ENCODE measurements at regions not wholly inside any gene's neighbourhood (a gene's known extent, or its start where the extent isn't known, plus 50 kb on each side); places are given as distances from the start of the nearest gene placed in this dataset.

- Histone ChIP-seq H3K9me3 (no peaks in the 10 kb centered on the region), H3K4me3 (no peak overlapping the region), H3K36me3 (no peaks in the 10 kb centered on the region), H3K27me3 (no peaks in the 10 kb centered on the region)
- no peak for DNase-seq
These were observed 99.8 kb upstream of the LRRN1 start for GRCh38 chr3:3699407-3699806.

DNA sequence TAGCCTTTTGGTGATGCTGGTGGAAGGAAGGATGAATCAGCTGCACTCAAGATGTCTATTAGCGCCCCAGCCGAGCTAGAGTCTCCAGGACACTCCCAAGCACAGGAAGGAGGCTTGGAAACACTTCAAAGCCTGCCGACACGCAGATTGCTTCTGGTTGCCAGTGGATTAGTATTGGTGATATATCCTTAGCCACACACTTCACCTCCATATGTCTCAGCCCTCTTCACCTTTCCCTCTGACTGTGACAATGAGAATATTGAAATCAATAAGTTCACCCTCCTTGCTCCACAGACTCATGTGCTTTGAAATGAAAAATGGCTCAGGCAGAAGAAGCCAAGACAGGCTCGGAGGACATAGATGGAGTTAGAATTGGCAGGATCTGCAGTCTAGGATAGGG, 102.9 kb upstream of the LRRN1 start:
- H3K36me3 ChIP-seq = no peaks in the 10 kb centered on the region
- no peak overlapping the region for H3K4me3 ChIP-seq
- H3K9me3 ChIP-seq = no peaks in the 10 kb centered on the region
- H3K27me3 ChIP-seq = no peaks in the 10 kb centered on the region
- no peak for DNase-seq

DNA sequence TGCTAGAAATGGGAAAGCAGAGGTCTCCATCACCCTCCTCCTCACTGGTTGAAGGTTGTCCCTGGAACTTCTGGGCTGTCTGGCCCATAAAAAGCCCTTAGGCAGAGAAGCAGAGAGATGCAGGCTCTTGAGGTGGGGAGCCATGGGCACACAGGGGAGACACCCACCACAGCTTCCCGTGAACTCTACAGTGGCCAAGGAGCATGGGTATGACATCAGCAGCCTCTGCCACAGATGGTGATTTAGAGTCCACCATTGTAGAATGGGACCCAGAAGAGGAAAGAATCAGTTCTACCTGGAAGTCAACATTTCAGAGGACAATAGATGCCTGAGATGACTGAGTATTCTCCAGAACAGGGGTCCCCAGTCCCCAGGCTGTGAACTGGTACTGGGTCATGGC, 105.6 kb upstream of the LRRN1 start:
- no peaks in the 10 kb centered on the region for H3K27me3 ChIP-seq
- H3K36me3 ChIP-seq = no peaks in the 10 kb centered on the region

DNA sequence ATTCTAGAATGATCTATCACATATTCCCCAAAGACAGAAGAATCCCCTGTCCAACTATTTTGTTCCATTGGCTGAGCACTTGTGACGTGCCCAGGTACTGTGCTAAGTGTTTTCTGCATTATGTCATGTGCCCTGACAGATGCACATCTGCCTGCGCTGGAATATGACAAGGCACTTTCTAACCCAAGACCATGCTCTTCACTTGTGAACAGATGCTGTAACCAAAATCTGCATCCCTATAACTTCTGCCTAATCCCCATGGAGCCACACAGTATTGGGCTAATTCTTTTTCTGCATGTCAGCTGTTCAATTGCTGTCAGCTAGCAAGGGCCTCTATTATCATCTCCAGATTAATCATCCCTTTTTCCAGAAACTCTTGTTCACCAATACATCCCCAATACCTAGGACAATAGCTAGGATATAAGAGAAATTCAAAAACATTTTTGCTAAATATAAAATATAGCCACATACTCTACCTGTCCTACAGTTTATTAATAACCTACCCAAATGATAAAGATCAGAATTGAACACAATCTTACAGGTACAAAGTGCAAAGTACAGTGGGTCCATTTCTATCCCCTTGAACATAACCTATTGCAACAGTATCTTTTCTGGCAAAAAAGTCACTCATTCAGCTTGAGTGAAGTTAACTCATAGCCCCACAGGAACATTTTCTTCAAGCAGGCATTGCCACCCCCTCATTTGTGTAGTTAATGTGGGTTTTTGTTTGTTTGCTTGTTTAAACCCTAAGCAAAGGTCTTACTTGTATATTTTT, 109.4 kb upstream of the LRRN1 start:
- no peak for DNase-seq
- Histone ChIP-seq H3K9me3 (no peaks in the 10 kb centered on the region), H3K36me3 (no peaks in the 10 kb centered on the region), H3K4me3 (no peak overlapping the region), H3K27me3 (no peaks in the 10 kb centered on the region)

More for the DNA sequence above, 105.6 kb upstream of the LRRN1 start:
- H3K4me3 ChIP-seq = no peak overlapping the region
- no peaks in the 10 kb centered on the region for H3K9me3 ChIP-seq
- no peak for DNase-seq

DNA sequence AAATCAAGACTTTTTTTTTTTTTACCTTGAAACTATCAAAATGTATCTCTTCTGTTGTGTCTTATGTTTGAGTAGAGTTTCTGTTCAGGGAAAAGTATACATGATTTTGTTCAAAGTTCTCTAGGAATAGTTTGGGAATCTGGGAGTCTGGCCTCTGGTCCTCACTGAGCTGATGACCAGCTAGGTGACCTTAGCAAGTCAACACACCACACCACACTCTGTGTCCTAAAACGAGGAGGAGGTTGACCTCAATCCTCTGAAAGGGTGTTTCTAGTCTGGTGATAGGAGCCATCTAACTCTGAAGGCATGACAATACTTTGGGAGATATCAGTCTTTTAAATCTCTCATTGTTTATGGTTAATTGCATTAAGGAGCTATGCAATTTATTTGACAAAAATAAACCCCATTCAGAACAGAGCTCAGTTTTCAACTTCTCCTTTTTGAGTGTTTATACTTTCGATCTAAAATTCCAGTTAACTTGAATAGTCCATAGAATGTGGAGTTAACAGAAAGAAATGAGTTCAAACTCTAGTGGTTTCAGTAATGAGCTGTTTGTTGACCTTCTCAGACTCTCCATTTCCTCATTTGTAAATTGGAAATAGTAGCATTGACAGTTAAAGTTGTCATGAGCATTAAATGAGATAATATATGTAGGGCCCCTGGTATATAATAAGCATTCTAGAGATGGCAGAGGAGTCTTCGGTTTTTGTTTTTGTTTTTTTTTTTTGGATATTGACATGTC, 112.2 kb upstream of the LRRN1 start:
- DNase-seq = no peak
- no peaks in the 10 kb centered on the region for H3K27me3 ChIP-seq
- H3K4me3 ChIP-seq = no peak overlapping the region
- H3K9me3 ChIP-seq = no peaks in the 10 kb centered on the region
- no peaks in the 10 kb centered on the region for H3K36me3 ChIP-seq

- DNase-seq = no peak
- H3K27me3 ChIP-seq = no peaks in the 10 kb centered on the region
- no peaks in the 10 kb centered on the region for H3K9me3 ChIP-seq
- no peak overlapping the region for H3K4me3 ChIP-seq
- no peaks in the 10 kb centered on the region for H3K36me3 ChIP-seq
These were observed 113.5 kb upstream of the LRRN1 start for GRCh38 chr3:3685721-3686120.

DNA sequence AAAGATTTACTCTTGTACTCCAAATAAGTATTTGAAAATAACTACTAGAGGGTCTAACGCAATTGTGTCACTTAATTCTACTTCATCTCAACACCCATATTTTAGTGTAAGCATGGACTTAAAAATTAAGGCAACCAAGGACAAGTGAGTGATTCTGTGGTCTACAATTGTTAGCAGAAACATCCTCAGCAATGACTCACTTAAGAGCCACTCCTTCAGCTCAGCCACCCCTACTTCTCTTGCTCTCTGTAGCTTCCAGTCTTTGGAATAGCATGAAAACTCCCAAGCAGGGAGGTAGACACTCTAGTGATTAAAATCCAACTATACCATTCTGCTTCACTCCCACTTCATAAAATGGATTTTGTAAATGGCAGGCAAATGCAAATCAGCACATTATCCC, 116.0 kb upstream of the LRRN1 start:
- no peak for DNase-seq

DNA sequence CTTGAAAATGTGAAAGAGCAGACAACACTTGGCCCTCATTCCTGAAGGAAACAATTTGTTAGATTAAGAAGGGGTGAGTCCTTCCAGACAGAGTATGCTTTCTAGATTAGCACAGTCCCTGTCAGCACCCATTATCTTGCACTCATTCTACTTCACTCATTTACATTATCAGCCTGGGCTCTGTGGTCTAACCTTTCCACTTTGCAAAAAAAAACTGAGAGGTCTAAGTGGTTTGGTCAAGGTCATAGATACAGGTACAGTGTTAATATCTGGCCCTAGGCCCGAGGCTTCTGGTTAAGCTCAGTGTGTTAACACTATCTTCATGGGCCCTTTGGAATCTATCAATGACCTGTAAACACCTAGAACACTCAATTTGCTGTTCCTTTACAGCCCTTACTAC, 123.4 kb upstream of the LRRN1 start:
- Histone ChIP-seq H3K27me3 (no peaks in the 10 kb centered on the region), H3K4me3 (no peak overlapping the region), H3K36me3 (no peaks in the 10 kb centered on the region), H3K9me3 (no peaks in the 10 kb centered on the region)
- DNase-seq = no peak

More for the DNA sequence above, 116.0 kb upstream of the LRRN1 start:
- Histone ChIP-seq H3K27me3 (no peaks in the 10 kb centered on the region), H3K9me3 (no peaks in the 10 kb centered on the region), H3K4me3 (no peak overlapping the region), H3K36me3 (no peaks in the 10 kb centered on the region)

DNA sequence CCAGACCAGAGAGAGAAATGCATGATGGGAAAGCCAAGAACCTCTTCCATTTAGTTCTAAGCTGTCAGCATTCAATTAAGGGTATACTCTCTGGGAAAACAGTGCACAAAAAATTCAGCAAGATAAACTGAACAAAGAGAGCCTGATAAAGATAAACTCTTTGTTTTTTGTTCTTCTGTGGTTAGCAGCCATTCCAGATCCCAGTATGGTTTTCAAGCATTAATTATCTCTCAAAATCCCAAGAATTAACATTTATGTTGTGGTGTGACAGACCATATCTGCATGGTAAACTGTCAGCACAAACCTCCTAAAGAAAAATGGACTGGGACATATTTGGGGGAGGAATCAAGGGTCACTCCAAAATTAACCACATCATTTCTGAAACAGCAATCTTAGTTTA, 124.0 kb upstream of the LRRN1 start:
- H3K36me3 ChIP-seq = no peaks in the 10 kb centered on the region
- no peaks in the 10 kb centered on the region for H3K9me3 ChIP-seq
- no peaks in the 10 kb centered on the region for H3K27me3 ChIP-seq
- H3K4me3 ChIP-seq = no peak overlapping the region
- DNase-seq = no peak

GRCh38 chr3:3666664-3667063, 132.6 kb upstream of the LRRN1 start:
- DNase-seq = no peak

GRCh38 chr3:3665961-3666640, 133.1 kb upstream of the LRRN1 start:
- Histone ChIP-seq H3K9me3 (no peaks in the 10 kb centered on the region), H3K36me3 (no peaks in the 10 kb centered on the region), H3K27me3 (no peaks in the 10 kb centered on the region), H3K4me3 (no peak overlapping the region)
- DNase-seq = no peak

More at GRCh38 chr3:3666664-3667063, 132.6 kb upstream of the LRRN1 start:
- Histone ChIP-seq H3K36me3 (no peaks in the 10 kb centered on the region), H3K27me3 (no peaks in the 10 kb centered on the region), H3K9me3 (no peaks in the 10 kb centered on the region), H3K4me3 (no peak overlapping the region)

DNA sequence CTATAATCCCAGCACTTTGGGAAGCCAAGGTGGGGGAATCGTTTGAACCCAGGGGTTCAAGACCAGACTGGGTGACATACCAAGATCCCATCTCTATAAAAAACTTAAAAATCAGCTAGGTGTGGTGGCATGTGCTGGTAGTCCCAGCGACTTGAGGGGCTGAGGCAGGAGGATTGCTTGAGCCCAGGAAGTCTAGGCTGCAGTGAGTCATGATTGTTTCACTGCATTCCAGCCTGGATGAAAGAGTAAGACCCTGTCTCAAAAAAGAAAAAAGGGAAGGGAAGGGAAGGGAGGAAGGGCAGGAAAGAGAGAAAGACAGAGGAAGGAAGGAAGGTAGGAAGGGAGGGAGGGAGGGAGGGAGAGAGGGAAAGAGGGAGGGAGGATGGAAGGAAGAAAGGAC, 133.7 kb upstream of the LRRN1 start:
- no peaks in the 10 kb centered on the region for H3K36me3 ChIP-seq
- no peaks in the 10 kb centered on the region for H3K9me3 ChIP-seq
- no peaks in the 10 kb centered on the region for H3K27me3 ChIP-seq
- no peak overlapping the region for H3K4me3 ChIP-seq
- peak; percentile 1 for DNase-seq

- Histone ChIP-seq H3K9me3 (no peaks in the 10 kb centered on the region), H3K27me3 (no peaks in the 10 kb centered on the region), H3K36me3 (no peaks in the 10 kb centered on the region), H3K4me3 (no peak overlapping the region)
- no peak for DNase-seq
These were observed 134.3 kb upstream of the LRRN1 start for GRCh38 chr3:3664935-3665334.

DNA sequence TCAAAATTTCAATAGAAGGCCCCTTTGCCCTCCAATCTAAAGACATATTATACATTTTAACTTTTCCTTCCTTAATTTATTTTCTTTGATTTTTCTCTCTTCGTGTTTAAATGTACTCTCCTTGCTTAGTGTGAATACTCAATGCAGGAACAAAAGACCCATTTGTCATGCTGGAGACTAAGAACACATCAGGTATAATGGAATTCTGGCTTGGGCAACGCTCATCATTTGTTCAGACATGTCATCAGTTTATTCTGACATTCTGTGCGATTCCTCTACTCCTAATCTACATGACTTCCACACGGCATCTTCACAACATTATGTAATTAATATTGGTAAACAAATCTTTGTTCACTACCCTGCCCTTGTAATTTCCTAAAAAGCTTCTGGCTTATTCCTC, 136.6 kb upstream of the LRRN1 start:
- no peak for DNase-seq
- H3K36me3 ChIP-seq = no peaks in the 10 kb centered on the region
- H3K9me3 ChIP-seq = no peaks in the 10 kb centered on the region
- H3K4me3 ChIP-seq = no peak overlapping the region
- H3K27me3 ChIP-seq = no peaks in the 10 kb centered on the region

GRCh38 chr3:3654916-3655315, 144.3 kb upstream of the LRRN1 start:
- Histone ChIP-seq H3K4me3 (no peak overlapping the region), H3K36me3 (no peaks in the 10 kb centered on the region), H3K27me3 (no peaks in the 10 kb centered on the region), H3K9me3 (no peaks in the 10 kb centered on the region)
- DNase-seq = no peak

DNA sequence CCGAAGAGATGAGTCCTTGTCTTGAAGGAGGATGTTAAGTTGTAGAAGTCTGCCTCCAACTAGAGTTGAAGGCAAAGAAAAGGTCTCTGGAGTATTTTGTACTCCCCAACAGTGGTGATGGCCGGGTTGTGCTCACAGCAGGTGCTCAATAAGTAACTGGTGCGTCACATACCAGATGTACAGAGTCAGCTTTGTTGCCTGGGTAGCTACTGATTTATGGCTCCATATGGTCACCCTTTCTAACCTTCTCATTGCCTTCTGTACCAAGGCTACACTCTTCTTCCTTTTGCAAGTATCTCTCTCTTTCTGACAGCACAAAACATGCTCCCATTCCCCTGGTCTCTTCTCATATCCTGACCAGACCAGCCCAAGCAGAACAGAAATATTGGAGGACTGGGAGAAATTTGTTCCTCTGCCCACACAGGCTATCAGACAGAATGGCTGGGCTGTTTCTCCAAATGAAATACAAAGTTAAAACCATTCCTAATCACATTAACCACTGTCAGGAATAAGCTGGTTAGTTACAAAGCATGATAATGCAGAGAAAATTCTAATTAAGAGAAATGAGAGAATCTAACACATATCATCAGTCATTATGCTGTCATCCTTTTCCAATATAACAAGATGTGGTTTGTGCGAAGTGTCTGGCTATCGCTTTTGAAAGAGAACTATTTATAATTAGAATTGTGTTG, 150.1 kb upstream of the LRRN1 start:
- no peaks in the 10 kb centered on the region for H3K36me3 ChIP-seq
- H3K4me3 ChIP-seq = no peak overlapping the region
- no peak for DNase-seq
- no peaks in the 10 kb centered on the region for H3K27me3 ChIP-seq
- H3K9me3 ChIP-seq = no peaks in the 10 kb centered on the region

DNA sequence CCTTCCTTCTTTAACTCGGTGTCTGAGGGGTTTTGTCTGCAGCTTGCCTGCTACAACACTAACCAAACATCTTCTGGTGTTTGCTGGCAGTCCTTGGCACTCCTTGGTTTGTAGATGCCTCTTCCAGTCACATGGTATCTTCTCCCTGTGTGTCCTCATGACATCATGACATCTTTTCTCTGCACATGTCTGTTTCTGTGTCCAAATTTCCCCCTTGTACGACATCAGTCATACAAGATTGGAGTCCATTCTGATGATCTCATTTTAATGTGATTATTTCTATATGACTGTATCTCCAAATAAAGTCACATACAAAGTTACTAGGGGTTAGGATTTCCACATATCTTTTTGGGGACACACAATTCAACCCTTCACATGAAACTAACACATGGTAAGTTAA, 152.3 kb upstream of the LRRN1 start:
- Histone ChIP-seq H3K27me3 (no peaks in the 10 kb centered on the region), H3K9me3 (no peaks in the 10 kb centered on the region), H3K4me3 (no peak overlapping the region), H3K36me3 (no peaks in the 10 kb centered on the region)
- no peak for DNase-seq

Data from MG63 (cell line).